ENCODE measurements at regions not wholly inside any gene's neighbourhood (a gene's known extent, or its start where the extent isn't known, plus 50 kb on each side); places are given as distances from the start of the nearest gene placed in this dataset.

- Mint-ChIP-seq H3K4me1 (ENCODE audit: unreplicated experiment) (peaks cover 17% of the 10 kb centered on the region), H3K4me3 (ENCODE audit: unreplicated experiment) (no peak overlapping the region), H3K27me3 (ENCODE audit: unreplicated experiment) (no peaks in the 10 kb centered on the region), H3K9me3 (ENCODE audit: unreplicated experiment) (no peaks in the 10 kb centered on the region), H3K27ac (ENCODE audit: unreplicated experiment) (peak overlapping the region; percentile 91), H3K36me3 (ENCODE audit: low read depth, unreplicated experiment) (no peaks in the 10 kb centered on the region)
- no peak for DNase-seq (ENCODE audit: low spot score)
- TF ChIP-seq, protein P1, sequence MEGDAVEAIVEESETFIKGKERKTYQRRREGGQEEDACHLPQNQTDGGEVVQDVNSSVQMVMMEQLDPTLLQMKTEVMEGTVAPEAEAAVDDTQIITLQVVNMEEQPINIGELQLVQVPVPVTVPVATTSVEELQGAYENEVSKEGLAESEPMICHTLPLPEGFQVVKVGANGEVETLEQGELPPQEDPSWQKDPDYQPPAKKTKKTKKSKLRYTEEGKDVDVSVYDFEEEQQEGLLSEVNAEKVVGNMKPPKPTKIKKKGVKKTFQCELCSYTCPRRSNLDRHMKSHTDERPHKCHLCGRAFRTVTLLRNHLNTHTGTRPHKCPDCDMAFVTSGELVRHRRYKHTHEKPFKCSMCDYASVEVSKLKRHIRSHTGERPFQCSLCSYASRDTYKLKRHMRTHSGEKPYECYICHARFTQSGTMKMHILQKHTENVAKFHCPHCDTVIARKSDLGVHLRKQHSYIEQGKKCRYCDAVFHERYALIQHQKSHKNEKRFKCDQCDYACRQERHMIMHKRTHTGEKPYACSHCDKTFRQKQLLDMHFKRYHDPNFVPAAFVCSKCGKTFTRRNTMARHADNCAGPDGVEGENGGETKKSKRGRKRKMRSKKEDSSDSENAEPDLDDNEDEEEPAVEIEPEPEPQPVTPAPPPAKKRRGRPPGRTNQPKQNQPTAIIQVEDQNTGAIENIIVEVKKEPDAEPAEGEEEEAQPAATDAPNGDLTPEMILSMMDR (IDR thresholded peaks at IDR 0.05; ENCODE audit: unreplicated experiment), result no peak
Observed at GRCh38 chr3:16051691-16052090, 122.8 kb upstream of the GALNT15 start.

DNA sequence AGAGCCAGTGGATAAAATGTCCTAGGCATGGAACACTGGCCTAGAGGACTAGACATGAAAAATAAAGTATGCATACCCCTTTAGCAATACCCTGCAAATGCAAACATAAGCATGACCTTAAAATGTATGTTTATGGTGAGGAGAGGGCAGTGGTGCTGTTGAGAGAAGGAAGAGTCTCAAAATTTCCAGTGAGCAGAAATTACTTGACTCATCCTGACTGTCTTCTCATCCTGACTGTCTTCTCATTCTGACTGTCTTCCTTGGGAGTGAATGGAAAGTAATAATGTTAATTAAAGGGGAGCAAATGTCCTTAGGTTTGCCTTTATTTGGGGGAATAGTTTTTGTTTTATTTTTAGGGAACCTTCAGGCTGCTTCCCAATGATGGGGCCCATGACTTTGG is 121.5 kb upstream of the GALNT15 start:
- no peak for DNase-seq (ENCODE audit: low spot score)
- TF ChIP-seq, protein P1 (IDR thresholded peaks at IDR 0.05; ENCODE audit: unreplicated experiment), result no peak
- no peak overlapping the region for H3K4me3 Mint-ChIP-seq (ENCODE audit: unreplicated experiment)
- H3K4me1 Mint-ChIP-seq (ENCODE audit: unreplicated experiment), result peaks cover 17% of the 10 kb centered on the region
- no peak overlapping the region for H3K27ac Mint-ChIP-seq (ENCODE audit: unreplicated experiment)
- H3K36me3 Mint-ChIP-seq (ENCODE audit: low read depth, unreplicated experiment), result no peaks in the 10 kb centered on the region
- no peaks in the 10 kb centered on the region for H3K9me3 Mint-ChIP-seq (ENCODE audit: unreplicated experiment)
- no peaks in the 10 kb centered on the region for H3K27me3 Mint-ChIP-seq (ENCODE audit: unreplicated experiment)

- H3K27me3 Mint-ChIP-seq (ENCODE audit: unreplicated experiment), result no peaks in the 10 kb centered on the region
- H3K4me1 Mint-ChIP-seq (ENCODE audit: unreplicated experiment), result peaks cover 17% of the 10 kb centered on the region
- no peaks in the 10 kb centered on the region for H3K9me3 Mint-ChIP-seq (ENCODE audit: unreplicated experiment)
- H3K27ac Mint-ChIP-seq (ENCODE audit: unreplicated experiment), result no peak overlapping the region
- H3K4me3 Mint-ChIP-seq (ENCODE audit: unreplicated experiment), result no peak overlapping the region
- no peak for DNase-seq (ENCODE audit: low spot score)
- TF ChIP-seq, protein P1 (IDR thresholded peaks at IDR 0.05; ENCODE audit: unreplicated experiment), result no peak
- no peaks in the 10 kb centered on the region for H3K36me3 Mint-ChIP-seq (ENCODE audit: low read depth, unreplicated experiment)
Observed at GRCh38 chr3:16053794-16054193, 120.7 kb upstream of the GALNT15 start.

DNA sequence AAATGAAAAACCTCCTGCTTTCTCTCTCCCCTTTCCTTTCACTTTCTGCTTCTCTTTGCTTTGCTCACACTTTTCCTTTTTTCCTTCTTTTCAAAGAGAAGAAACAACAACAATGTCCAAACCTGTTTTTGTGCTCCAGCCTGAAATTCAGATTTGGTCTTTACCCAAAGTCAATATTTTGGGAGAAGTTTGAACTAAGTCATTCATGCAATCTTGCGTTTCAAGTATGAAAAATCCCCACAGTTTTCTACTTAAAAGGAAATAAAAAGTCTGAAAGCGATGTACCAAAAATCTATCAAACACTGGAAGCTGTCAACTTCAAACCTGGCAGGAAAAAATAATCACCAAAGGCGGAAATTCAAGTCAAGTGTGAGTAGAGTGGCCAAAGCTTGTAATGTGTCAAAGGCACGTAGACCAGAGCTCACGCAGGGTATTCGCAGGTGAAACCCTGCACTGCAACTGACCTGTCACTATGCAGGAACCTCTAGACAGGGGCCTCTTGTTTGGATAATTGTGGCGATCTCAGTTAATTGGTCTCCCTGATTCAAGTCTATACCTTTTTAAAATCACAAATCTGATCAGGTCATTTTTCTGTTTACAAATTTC is 118.8 kb upstream of the GALNT15 start:
- H3K27me3 Mint-ChIP-seq (ENCODE audit: unreplicated experiment), result peaks cover 2% of the 10 kb centered on the region
- no peak overlapping the region for H3K4me3 Mint-ChIP-seq (ENCODE audit: unreplicated experiment)
- no peaks in the 10 kb centered on the region for H3K9me3 Mint-ChIP-seq (ENCODE audit: unreplicated experiment)
- no peaks in the 10 kb centered on the region for H3K36me3 Mint-ChIP-seq (ENCODE audit: low read depth, unreplicated experiment)
- DNase-seq (ENCODE audit: low spot score), result no peak
- no peak overlapping the region for H3K27ac Mint-ChIP-seq (ENCODE audit: unreplicated experiment)
- H3K4me1 Mint-ChIP-seq (ENCODE audit: unreplicated experiment), result peaks cover 21% of the 10 kb centered on the region
- TF ChIP-seq, protein P1 (IDR thresholded peaks at IDR 0.05; ENCODE audit: unreplicated experiment), result no peak

- TF ChIP-seq, protein P1 (IDR thresholded peaks at IDR 0.05; ENCODE audit: unreplicated experiment), result no peak
- no peak for DNase-seq (ENCODE audit: low spot score)
- H3K9me3 Mint-ChIP-seq (ENCODE audit: unreplicated experiment), result no peaks in the 10 kb centered on the region
- H3K27ac Mint-ChIP-seq (ENCODE audit: unreplicated experiment), result no peak overlapping the region
- H3K4me1 Mint-ChIP-seq (ENCODE audit: unreplicated experiment), result peaks cover 19% of the 10 kb centered on the region
- H3K4me3 Mint-ChIP-seq (ENCODE audit: unreplicated experiment), result no peak overlapping the region
- H3K36me3 Mint-ChIP-seq (ENCODE audit: low read depth, unreplicated experiment), result no peaks in the 10 kb centered on the region
- H3K27me3 Mint-ChIP-seq (ENCODE audit: unreplicated experiment), result peaks cover 2% of the 10 kb centered on the region
Observed at GRCh38 chr3:16056217-16056616, 118.3 kb upstream of the GALNT15 start.

Measured in endothelial cell (in vitro differentiated cells).